Motor neuron (in vitro differentiated cells): ENCODE measurements at regions not wholly inside any gene's neighbourhood (a gene's known extent, or its start where the extent isn't known, plus 50 kb on each side); places are given as distances from the start of the nearest gene placed in this dataset.
A peak's percentile ranks its signal among the peaks of the same experiment; 100 is the strongest.

Experiments
- ATAC-seq, 8 experiments: fragments of 200-7000 bp; cut with Tn5 transposase; replicated peaks in 6 of 8; 2 replicates each; pipeline ENCODE4 v1.8.0; 2021; ENCODE audit warnings: mild to moderate bottlenecking in 8 of 8, moderate library complexity in 8 of 8
- H3K27ac ChIP-seq, 2 donors: fragments of 250-450 bp; sonication (Bioruptor Pico); 2 replicates each; pipeline ENCODE4 v1.9.0; 2021; ENCODE audit warnings: antibody characterized with exemption in 2 of 2, mild to moderate bottlenecking in 2 of 2, moderate library complexity in 1 of 2
- H3K4me1 ChIP-seq, 2 donors: fragments of 250-450 bp; sonication (Bioruptor Pico); replicated peaks in 1 of 2; 2 replicates each; pipeline ENCODE4 v1.6.1; 2021; ENCODE audit warnings: antibody characterized with exemption in 2 of 2, mild to moderate bottlenecking in 2 of 2, moderate library complexity in 1 of 2
- H3K4me3 ChIP-seq, 5 donors: fragments of 250-450 bp; sonication (Bioruptor Pico); 2 replicates each; pipeline ENCODE4 v1.9.0; 2021; ENCODE audit warnings: antibody characterized with exemption in 5 of 5, mild to moderate bottlenecking in 5 of 5, moderate library complexity in 4 of 5
- WGBS, 10 experiments: fragments of 450-650 bp; shearing (Covaris generic); methylation state at CpG; one replicate each; pipeline ENCODE4 v1.0.0; 2022; 5-methylcytosine and 5-hydroxymethylcytosine counted together
- in situ Hi-C, 9 experiments: fragments of 400-800 bp; cut with MboI; loops; one replicate each; pipeline ENCODE4 v1.15.0; 2021; ENCODE audit warnings: low sequenced_read_pairs in 9 of 9, low pct_unique_long_range_greater_than_20kb in 2 of 9; ENCODE audit not compliant: unreplicated experiment in 9 of 9

- in situ Hi-C loops, result no loop called here
- 2 to 70% (median 50%) methylated on average over 2 to 10 of the region's 16 CpGs for WGBS, 10 experiments
- Histone ChIP-seq H3K27ac (peak overlapping the region in 1 of 2 donors; percentile 64), H3K4me1 (peaks cover 26 to 31% of the 10 kb centered on the region in 2 donors), H3K4me3 (no peak overlapping the region)
- ATAC-seq, result peak; percentile 70 to 95 (median 90)
Measured at GRCh38 chr2:71742953-71743601, 289.7 kb downstream of the DYSF start.

- Histone ChIP-seq H3K4me1 (no peaks in the 10 kb centered on the region), H3K27ac (no peak overlapping the region), H3K4me3 (no peak overlapping the region)
- 59 to 100% (median 84%) methylated on average over 1 to 3 of the region's 4 CpGs; no CpG with 5 or more reads in 6 of the 10 experiments for WGBS, 10 experiments
- peak in 3 of 8 experiments; percentile 11 to 51 (median 41) for ATAC-seq
- in situ Hi-C loops, result no loop called here
Measured at GRCh38 chr2:71736986-71737385, 283.6 kb downstream of the DYSF start.

- H3K4me1 ChIP-seq, result no peaks in the 10 kb centered on the region
- WGBS, 10 experiments, result 0 to 100% (median 79%) methylated on average over 1 to 13 of the region's 13 CpGs; no CpG with 5 or more reads in 3 of the 10 experiments
- no peak overlapping the region for H3K27ac ChIP-seq
- ATAC-seq, result peak in 2 of 8 experiments; percentile 56 to 58
- no peak overlapping the region for H3K4me3 ChIP-seq
- in situ Hi-C loops, result no loop called here
Measured at GRCh38 chr2:71736091-71736861, 282.9 kb downstream of the DYSF start.
